ENCODE measurements at regions not wholly inside any gene's neighbourhood (a gene's known extent, or its start where the extent isn't known, plus 50 kb on each side); places are given as distances from the start of the nearest gene placed in this dataset.
"Not testable (repeated sequence)": the region's sequence is repeated elsewhere in the genome, so short reads cannot be mapped to it uniquely, and the experiment has no call there.

DNA sequence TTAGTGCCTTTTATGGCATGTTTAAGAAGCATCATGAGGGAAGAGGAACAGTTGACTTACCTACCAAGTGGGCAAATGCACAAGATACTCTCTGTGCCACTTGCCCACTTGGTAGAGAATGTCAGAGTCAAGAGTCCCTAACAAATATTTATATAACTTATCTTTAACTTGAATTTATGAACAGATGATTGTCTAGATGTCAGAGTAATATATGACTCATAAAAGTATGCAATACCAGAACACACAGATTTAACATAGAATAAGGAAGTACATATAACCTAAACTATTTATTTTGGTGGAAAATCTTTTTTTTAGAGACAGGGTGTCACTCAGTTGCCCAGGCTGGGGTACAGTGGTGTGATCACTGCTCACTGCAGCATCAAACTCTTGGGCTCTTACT lies 130.0 kb upstream of the NANOGP8 start:
- ChIA-PET POLR2A (no interaction called here), CTCF (no interaction called here)

DNA sequence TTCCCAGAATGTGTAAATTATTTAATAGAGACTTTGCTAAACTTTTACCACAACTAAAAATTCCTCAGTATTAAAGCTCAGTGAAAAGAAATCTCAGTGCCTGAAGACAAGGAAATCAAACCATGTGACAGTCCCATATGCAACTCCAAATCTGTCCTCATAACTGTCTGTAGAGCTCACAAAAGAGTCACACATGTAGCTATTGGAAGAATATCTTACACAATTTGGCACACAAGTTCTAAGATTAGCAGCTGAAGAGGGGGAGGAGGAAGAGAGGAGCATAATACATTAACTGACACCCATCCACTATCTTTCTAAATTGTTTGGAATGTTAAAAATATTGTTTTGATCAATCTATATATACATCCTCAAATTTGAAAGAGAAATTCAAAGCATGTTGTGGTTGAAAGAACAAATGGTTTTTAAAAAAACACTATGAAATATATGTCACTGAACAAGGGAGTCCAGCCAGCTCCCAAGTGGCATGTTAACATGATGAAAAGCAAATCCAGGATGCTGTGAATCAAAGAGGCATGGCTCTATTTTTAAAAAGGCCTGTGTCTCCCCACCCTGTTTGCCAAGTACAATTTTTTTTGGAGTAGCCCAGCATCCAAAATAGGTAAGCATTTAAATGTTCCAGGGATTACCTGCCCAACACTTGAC lies 126.3 kb upstream of the NANOGP8 start:
- ChIA-PET POLR2A (no interaction called here), CTCF (no interaction called here)

DNA sequence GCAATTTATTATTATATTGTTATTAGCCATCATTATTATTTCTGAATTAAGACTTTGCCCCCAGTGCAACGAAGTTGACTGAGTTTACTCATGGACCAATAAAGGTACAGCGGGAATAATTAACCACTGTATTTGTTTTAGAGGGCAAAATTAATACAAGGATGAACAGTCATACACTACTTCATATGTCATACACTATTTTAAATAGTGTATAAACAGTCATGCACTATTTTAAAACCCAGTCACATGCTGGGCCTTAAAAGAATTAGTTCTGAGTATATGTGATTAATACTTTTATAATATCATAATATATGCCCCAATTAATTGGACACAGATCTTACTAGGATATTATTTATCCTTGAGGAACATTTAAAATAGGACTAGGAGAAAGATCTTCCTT lies 125.3 kb upstream of the NANOGP8 start:
- ChIA-PET POLR2A (no interaction called here), CTCF (no interaction called here)

DNA sequence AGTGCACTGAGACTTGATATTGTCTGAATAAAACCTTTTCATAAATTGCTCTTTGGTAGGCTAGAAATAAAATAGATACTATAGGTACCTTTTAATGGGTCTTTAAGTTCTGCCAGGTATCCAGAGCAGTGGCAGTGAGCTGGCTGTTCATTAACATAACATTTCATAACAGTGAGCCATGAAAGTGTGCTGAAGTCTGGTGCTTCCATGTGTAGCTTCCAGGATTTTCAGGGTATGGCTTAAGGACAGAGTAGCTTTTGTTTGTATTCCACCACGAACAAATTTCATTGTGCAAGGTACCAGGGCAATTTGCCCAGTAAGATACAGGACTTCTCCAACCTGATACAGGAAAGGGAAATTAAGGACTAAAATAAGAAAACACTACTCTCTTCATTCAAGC lies 124.7 kb upstream of the NANOGP8 start:
- ChIA-PET POLR2A (no interaction called here), CTCF (no interaction called here)

DNA sequence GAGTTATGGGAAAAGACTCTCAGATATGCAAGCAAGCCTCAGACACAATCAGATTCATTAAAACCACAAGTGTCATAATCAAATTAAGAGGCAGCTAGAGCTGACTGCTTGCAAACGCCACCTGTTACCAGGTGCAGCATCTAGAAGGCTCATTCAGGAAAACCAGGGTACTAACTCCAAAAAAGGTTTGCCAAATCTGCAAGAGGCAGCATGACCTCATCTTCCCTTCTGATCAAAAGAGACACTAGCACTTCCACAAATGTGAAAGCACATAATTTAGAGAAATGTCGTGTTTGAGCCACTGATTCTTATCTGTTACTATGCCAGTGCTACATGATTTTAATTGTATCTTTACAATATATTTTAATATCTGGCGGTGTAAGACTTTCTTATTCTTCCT lies 123.3 kb upstream of the NANOGP8 start:
- POLR2A ChIA-PET, result no interaction called here

DNA sequence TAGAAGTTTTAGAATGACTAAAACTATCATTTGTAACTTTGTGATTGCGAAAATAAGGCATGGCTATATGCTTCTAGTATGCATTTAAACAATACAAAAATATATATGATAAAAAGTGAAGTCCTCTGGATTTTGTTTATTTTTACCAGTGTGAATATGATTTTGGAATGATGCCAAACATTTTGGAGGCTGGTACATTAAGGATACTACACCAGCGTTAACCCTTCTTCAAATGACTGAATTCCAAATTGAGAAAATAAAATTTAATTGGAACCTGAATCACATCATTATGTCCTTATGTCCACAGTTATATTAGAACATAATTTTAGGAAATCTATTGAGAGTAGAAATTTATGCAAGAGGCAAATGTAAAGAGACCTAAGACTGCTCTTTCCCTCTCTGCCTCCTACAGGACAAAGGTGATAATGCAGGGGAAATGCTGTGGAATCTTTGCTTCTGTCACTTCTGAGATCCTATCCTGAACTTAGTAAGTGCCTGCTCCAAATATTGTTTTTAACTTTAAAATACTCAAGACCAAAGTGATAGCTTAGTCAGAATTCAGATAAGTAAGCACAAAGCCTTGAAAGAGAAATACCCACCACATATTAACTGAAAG lies 121.1 kb upstream of the NANOGP8 start:
- ChIA-PET CTCF (no interaction called here), POLR2A (no interaction called here)

More for the DNA sequence above, 123.3 kb upstream of the NANOGP8 start:
- CTCF ChIA-PET, result no interaction called here

DNA sequence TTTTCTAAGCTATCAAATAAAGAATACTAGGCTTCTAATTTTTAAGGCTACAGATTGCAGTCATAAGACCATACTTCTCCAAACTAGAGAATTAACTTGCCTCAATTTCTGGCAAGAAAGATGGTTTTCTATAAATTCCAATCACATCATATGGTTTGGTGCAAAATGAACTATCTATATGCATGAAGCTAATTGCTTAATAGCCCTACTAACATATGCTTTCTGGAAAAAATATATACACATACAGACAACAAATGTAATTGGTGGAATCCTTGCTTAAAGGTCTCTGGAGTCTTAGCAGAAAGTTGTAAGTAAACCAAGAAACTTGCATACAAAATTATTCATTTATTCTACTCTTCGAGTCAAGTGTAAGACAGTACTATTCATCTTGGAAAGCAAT lies 113.1 kb upstream of the NANOGP8 start:
- POLR2A ChIA-PET, result no interaction called here
- CTCF ChIA-PET, result no interaction called here

DNA sequence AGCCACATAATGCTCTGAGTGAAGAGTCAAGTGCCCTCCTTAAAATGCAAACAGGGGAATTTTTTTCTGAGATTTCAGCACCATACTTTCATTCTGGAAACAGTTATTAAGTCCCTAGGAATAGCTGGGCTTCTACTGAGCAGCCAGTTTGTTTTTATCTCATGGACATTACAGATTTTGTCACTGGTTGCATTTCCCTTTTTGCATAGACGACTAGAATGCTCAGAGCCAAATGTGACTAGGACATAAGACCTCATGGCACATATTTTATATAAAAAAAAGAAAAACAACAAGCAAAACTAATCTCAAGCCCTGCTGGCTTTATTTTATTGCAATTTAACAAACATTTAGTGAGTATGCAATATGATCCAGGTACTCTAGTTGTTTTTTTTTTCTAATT lies 112.7 kb upstream of the NANOGP8 start:
- ChIA-PET POLR2A (no interaction called here), CTCF (no interaction called here)

DNA sequence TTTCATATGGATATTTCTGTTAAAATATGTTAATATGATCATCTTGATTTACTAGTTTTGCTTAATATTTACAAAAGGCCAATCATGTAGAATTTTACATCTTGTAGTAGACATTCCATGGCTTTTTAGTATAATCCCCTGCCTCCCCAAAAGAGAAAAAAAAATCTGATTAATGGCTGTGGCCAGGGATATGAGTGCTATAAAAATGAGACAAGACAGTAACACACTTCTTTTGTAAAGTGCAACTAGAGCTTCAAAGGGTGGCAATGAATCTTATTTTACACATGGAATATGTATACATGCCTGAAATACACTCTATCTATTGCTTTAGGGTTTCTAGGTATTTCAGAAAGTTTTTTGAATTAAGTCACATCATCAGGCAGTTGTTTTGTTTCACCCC lies 112.2 kb upstream of the NANOGP8 start:
- ChIA-PET CTCF (no interaction called here), POLR2A (no interaction called here)

DNA sequence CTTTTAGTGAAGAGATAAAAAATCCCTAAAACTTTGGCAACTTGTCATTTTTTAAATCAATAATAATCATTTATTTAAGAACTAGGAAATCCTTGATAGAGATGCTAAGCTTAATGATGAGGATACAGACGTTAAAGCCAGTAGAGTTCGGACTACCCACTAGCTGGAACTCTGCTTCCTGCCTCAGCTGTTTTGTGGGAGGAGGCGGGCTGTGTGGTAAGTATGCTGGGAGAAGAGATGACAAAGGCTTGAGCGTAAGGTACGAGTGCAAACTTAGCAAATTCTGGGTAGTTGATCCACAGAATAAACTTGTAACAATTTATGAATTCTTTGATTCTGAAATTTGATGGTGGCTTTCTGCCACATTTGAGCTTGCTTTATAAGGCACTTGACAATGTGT lies 111.2 kb upstream of the NANOGP8 start:
- CTCF ChIA-PET, result no interaction called here
- POLR2A ChIA-PET, result no interaction called here

DNA sequence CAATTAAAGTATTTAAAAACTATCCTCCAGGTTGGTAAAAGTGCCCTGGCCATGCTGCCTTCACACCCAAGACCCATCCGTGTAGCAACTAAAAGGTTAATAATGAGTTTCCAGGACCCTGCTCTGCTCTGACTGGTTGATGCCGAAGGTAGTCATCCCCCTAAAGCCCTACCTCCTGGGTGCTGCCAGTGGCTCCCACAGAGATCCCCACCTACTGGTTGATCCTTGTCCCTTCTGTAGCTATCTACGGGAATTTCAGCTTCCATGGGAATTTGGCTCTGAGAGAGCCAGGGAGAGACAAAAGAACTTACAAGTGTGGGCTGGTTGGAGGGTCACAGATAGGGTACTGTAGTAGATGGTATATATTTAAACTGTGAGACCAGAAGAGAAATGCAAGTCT lies 110.6 kb upstream of the NANOGP8 start:
- ChIA-PET POLR2A (no interaction called here), CTCF (no interaction called here)

DNA sequence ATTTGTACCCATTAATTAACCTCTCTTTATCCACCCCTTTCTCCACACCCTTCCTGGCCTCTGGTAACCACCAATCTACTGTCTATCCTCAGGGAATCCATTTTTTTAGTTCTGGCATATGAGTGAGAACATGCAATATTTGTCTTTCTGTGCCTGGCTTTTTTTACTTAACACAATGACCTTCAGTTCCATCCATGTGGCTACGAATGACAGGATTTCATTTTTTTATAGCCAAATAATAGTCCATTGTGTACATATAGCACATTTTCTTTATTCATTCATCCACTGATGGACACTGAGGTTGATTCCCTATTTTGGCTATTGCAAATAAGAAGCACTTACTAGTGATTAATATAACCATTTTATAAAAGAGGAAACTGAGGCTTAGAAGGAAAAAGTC lies 109.9 kb upstream of the NANOGP8 start:
- ChIA-PET CTCF (no interaction called here), POLR2A (no interaction called here)

DNA sequence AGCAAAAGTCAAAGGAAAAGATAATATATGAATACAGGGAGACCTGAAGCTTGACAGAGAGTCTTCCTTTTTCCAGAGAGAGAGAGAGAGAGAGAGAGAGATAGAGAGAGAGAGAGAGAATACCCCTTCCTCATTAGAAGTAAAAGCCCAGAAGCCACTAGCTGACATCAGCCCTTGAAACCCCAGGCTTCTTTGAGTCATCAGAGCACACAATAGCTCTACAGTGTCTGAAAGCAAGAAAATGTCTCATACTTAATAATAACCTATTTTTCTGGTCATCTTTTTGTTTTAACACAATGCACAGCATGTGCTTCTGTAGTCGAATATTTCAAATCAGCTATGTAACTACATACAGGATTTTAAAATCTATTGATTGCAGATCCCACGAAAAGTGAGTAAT lies 109.2 kb upstream of the NANOGP8 start:
- CTCF ChIA-PET, result no interaction called here
- POLR2A ChIA-PET, result no interaction called here

DNA sequence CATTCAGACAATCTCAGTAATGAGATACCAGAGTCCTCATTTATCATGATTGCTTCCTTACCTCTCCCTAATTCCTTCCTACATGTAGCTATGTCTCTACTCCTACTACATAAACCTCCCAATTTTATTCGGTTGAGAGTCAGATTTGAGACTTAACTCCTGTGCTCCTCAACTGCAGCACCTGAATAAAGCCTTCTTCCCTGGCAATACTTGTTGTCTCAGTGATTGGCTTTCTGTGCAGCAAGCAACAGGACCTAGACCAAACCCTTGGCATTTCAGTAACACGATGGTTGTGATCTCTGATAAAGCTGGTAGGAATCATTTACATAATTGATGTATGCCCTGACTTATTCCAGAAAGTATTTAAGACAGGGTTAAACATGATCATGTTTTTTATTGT lies 106.7 kb upstream of the NANOGP8 start:
- ChIA-PET POLR2A (no interaction called here), CTCF (no interaction called here)

DNA sequence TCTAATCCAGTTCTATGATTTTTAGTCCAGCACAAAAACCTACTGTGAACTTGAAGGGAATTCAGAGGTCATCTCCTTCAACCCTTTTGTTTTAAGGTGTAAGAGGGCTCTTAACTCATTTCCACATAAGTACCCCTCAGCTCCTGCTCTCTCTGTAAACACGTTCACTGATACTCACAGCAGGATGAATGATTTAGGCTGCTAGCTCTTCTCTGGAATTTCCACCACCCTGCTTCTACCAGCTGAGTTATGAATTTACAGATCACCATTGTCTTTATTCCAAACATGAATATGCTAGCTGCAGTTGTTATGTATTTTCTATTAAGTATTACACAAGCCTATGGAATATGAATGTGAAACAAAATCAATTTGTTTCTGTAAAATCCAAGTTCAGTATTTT lies 101.3 kb upstream of the NANOGP8 start:
- POLR2A ChIA-PET, result no interaction called here

DNA sequence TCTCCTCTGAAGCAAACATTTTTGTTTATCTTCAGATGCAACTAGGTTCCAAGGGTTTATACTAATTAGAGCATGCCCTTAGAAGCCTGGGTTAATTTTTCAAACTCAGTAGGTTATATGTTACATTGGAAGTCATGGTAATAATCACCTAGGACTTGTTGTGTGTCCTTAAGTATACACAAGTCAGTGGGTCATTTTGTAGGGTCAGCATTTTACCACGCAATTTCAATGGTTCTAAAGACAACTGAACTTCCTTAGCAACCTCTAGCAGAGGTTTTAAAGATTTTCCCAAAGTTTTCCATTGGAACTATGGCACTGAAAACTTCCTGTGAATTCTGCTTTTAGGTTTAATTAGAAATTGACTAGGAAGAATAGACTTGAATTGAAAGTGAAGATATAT lies 99.6 kb upstream of the NANOGP8 start:
- POLR2A ChIA-PET, result no interaction called here
- CTCF ChIA-PET, result no interaction called here

More for the DNA sequence above, 101.3 kb upstream of the NANOGP8 start:
- CTCF ChIA-PET, result no interaction called here

DNA sequence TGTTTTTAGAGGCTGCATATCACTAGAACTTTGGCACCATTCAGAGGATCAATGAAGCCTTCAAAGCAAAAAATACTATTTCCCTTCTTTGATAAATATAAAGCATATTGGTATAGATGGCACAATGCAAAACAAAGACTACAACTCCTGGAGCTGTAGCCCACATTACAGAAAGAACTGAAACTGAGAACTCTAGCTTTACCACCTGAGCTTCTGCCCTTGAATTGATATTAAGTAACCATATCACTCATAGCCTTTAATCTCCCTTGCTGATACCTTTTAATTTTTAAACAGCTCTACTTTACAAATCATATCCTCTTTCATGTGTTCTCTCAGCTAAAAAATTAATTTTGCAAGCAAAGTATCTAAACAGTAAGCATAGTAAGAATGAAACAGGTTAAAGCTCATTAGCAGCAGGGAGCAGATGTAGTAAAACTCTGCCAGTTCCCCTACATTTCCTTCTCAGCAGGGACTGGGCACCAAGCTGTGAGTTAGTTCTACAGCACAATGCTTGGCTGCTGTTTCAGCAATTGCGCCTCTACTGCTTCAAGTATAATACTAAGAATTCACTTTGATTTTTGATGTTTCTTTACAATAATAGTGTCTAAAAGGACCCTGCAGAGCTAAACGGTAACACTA lies 97.9 kb upstream of the NANOGP8 start:
- CTCF ChIA-PET, result no interaction called here

DNA sequence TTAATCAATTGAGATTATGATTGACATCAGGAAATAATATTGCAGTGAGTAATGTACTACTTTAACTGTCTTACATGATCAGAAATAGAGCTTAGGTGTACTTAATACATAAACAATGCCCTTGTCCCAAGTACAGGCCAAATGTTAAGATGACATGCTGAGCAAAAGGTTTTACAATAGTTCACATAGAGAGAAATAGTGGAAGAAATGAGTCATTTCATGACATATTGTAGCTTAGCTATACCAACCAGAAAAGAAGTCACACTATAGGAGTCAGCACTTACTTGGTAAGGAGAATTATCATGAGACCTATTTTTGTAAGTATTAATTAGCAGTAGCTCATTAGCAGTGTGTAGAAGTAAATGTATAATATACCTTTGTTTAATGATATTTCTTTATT lies 96.4 kb upstream of the NANOGP8 start:
- POLR2A ChIA-PET, result no interaction called here
- CTCF ChIA-PET, result no interaction called here

More for the DNA sequence above, 97.9 kb upstream of the NANOGP8 start:
- POLR2A ChIA-PET, result no interaction called here

DNA sequence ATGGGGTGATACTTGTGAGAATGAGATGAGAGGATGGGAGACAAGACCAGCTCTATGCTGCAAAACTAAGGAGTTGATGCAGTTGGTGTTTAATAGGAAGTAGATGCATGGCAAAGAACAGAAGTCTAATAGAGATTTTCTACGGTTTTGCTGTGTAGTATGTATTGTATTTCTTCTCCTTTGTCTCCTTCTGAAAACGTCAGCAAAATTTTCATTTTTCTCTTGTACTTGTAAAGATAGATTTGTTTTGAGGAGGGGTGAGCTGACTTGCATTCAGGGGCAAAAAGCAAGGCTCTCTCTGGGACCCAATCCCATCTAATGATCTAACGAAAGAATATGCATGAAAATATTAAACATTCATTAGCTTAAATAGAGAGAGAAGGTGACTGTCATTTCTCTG lies 94.6 kb upstream of the NANOGP8 start:
- ChIA-PET CTCF (no interaction called here), POLR2A (no interaction called here)

DNA sequence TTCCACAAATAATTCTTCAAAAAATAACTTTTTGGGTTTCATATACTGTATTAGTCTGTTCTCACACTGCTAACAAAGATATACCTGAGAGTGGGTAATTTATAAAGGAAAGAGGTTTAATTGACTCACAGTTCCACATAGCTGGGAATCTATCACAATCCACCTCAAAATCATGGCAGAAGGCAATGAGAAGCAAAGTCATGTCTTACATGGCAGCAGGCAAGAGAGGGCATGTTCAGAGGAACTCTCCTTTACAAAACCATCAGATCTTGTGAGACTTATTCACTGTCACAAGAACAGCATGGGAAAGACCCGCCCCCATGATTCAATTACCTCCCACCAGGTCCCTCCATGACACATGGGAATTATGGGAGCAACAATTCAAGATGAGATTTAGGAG lies 93.1 kb upstream of the NANOGP8 start:
- POLR2A ChIA-PET, result not testable (repeated sequence)
- CTCF ChIA-PET, result interaction anchor here (0.7 kb wide), 1 partner anchor 11 kb away, joined by 3 read pairs; no protein-coding TSS in a partner anchor

DNA sequence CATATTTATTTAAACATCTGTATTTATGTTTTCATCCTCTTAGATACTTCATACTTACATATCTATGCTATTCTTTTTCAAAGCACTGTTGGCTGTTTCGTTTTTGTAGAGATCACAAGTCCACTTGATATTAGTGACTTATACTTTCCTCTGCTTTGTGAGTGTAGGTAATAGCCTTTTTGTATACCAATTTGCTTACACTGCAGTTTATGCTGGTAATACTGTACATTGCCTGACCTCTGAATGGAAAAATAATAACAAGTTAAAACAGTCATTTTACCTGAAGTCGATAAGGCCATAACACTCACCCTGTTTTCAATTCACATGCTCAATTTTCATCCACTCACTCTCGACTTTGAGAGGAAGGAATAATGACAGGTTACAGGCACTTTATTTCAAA lies 89.9 kb upstream of the NANOGP8 start:
- ChIA-PET CTCF (no interaction called here), POLR2A (no interaction called here)

DNA sequence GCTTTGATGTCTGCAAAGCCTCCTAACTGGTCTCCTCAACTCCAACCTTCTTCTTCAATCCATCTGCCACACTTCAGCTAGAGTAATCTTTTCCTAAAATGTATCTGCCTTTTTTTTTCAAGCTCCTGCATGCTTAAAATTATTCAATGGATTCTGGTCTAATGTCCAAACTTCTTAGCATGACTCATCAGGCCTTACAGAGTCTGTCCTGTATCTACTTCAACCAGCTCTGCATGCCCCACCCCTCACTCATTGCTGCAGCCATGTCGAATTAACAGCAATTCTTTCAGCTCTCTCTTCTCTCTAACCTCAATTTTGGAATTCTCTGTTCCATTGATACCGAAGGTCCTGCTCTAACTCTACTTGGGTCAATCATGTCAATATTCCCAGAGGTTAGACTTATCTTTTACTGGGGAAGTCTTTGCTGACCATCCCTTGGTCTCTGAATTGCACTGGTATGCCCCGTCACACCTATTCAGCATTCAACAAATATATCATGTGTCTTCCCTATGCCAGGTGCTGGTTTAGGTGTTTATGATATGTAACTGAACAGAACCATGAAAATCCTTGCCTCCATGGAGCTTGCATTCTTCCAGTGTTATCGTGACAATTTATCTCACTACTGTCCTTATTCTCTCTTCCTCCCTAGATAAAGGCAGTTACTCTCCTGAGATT lies 88.5 kb upstream of the NANOGP8 start:
- POLR2A ChIA-PET, result no interaction called here

More for the DNA sequence above, 88.5 kb upstream of the NANOGP8 start:
- CTCF ChIA-PET, result no interaction called here

Data from activated CD8-positive, alpha-beta memory T cell treated with anti-CD3 and anti-CD28 coated beads for 36 hours (primary cell).